MCF 10A (cell line): ENCODE measurements at regions not wholly inside any gene's neighbourhood (a gene's known extent, or its start where the extent isn't known, plus 50 kb on each side); places are given as distances from the start of the nearest gene placed in this dataset.
"Not testable (repeated sequence)": the region's sequence is repeated elsewhere in the genome, so short reads cannot be mapped to it uniquely, and the experiment has no call there.

ENCODE experiments used
- BruUV-seq: library from RNA; stranded (reverse); fragments of 400-500 nt; replicated peaks from 2 replicates; lab custom pipeline; 2021; lab: Mats Ljungman, UMichigan
- CTCF ChIA-PET: fragments of 300-600 bp; sonication (Branson Sonifier 250); formaldehyde crosslinking; extraction: SDS; loops from one replicate; lab custom pipeline; 2021; ENCODE audit warnings: antibody characterized with exemption, inconsistent platforms; lab: Yijun Ruan, JAX
- POLR2A ChIA-PET: fragments of 300-600, 350-650 bp; sonication (Branson Sonifier 250); formaldehyde crosslinking; extraction: SDS; loops from one replicate; lab custom pipeline; 2020; ENCODE audit warnings: antibody characterized with exemption, inconsistent platforms; lab: Yijun Ruan, JAX
- DNase-seq: peaks from one replicate; pipeline ENCODE4 v3.0.0-alpha.2; 2018; ENCODE audit not compliant: unreplicated experiment
- H3K27ac Mint-ChIP-seq: one replicate; pipeline ENCODE4 v1.8.0; 2022; ENCODE audit warnings: mild to moderate bottlenecking, low read depth, mixed read lengths; ENCODE audit not compliant: unreplicated experiment
- H3K27me3 Mint-ChIP-seq: one replicate; pipeline ENCODE4 v1.8.0; 2022; ENCODE audit warnings: mixed read lengths; ENCODE audit not compliant: insufficient read depth, unreplicated experiment
- H3K36me3 Mint-ChIP-seq: one replicate; pipeline ENCODE4 v1.8.0; 2022; ENCODE audit warnings: mild to moderate bottlenecking, moderate library complexity, mixed read lengths; ENCODE audit not compliant: insufficient read depth, unreplicated experiment
- H3K4me1 Mint-ChIP-seq: one replicate; pipeline ENCODE4 v1.8.0; 2022; ENCODE audit warnings: mixed read lengths; ENCODE audit not compliant: insufficient read depth, unreplicated experiment
- H3K4me3 Mint-ChIP-seq: one replicate; pipeline ENCODE4 v1.8.0; 2022; ENCODE audit warnings: mild to moderate bottlenecking, moderate library complexity, mixed read lengths; ENCODE audit not compliant: unreplicated experiment
- H3K9me3 Mint-ChIP-seq: one replicate; pipeline ENCODE4 v1.8.0; 2022; ENCODE audit warnings: mixed read lengths; ENCODE audit not compliant: unreplicated experiment
- intact Hi-C: fragments of 100-400 bp; cut with micrococcal nuclease; formaldehyde crosslinking; loops from 2 replicates; pipeline ENCODE4 v1.14.1; 2022
- TF ChIP-seq, protein P1 (sequence below): fragments of 200-600 bp; IDR thresholded peaks from one replicate; pipeline ENCODE4 v1.8.0; 2022; ENCODE audit warnings: antibody characterized with exemption, mild to moderate bottlenecking; ENCODE audit not compliant: unreplicated experiment

DNA sequence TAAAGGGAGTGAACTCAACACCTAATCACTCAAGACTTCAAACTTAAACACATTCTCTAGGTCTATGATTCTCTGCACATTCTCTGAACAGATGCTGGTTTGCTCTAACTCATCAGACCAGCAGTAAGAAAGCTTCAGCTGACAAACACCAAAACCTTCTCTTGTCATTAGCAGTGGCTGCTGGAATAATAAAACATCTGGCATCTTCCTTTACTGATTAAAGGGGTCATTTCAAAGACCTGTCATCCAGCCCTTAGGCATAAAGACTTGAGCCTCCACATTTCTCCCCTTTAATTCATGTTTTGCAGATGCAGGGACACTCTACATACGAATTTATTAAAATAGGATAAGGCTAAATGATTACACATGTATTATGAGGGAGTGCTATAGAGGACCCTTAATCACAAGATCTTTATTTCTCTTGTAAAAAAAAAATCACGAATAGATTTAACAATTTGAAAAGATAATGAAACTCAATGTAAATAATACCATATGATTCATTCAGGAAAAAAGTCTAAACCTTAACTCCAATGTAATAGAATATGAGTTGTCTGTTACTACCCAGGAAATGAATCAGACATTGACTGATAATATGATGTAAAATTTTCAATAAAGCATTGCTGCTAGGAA, 152.4 kb upstream of the GNAI1 start:
- intact Hi-C loops = no loop called here
- H3K4me1 Mint-ChIP-seq = no peaks in the 10 kb centered on the region
- TF ChIP-seq, protein P1, sequence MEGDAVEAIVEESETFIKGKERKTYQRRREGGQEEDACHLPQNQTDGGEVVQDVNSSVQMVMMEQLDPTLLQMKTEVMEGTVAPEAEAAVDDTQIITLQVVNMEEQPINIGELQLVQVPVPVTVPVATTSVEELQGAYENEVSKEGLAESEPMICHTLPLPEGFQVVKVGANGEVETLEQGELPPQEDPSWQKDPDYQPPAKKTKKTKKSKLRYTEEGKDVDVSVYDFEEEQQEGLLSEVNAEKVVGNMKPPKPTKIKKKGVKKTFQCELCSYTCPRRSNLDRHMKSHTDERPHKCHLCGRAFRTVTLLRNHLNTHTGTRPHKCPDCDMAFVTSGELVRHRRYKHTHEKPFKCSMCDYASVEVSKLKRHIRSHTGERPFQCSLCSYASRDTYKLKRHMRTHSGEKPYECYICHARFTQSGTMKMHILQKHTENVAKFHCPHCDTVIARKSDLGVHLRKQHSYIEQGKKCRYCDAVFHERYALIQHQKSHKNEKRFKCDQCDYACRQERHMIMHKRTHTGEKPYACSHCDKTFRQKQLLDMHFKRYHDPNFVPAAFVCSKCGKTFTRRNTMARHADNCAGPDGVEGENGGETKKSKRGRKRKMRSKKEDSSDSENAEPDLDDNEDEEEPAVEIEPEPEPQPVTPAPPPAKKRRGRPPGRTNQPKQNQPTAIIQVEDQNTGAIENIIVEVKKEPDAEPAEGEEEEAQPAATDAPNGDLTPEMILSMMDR = no peak
- no TSS peak for BruUV-seq
- H3K36me3 Mint-ChIP-seq = no peaks in the 10 kb centered on the region
- no peak overlapping the region for H3K27ac Mint-ChIP-seq
- peaks cover 10% of the 10 kb centered on the region for H3K27me3 Mint-ChIP-seq
- CTCF ChIA-PET = interaction anchor here (0.5 to 1.1 kb wide), 3 partner anchors 13 to 451 kb away, joined by 3 read pairs; no protein-coding TSS in a partner anchor
- POLR2A ChIA-PET = no interaction called here
- H3K4me3 Mint-ChIP-seq = no peak overlapping the region
- H3K9me3 Mint-ChIP-seq = no peaks in the 10 kb centered on the region
- no peak for DNase-seq

DNA sequence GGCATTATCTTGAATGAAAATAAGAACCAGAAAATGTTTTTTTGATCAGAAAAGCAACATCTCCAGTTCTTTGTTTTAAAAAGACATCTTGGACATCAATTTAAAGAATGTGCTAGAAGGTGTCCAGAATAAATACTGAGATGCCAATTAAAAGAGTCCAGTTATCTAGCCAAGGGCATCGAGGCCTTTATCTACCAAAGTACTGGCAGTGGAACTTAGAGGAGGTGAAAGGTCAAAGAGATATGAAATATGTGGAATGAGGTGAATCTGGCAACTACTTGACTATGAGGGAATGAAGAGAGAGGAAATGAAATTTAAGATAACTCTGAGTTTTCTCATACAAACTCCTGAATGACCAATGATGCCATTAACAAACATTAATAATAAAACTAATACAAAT, 154.3 kb upstream of the GNAI1 start:
- H3K4me3 Mint-ChIP-seq = no peak overlapping the region
- H3K27me3 Mint-ChIP-seq = peaks cover 4% of the 10 kb centered on the region
- POLR2A ChIA-PET = no interaction called here
- no peaks in the 10 kb centered on the region for H3K36me3 Mint-ChIP-seq
- intact Hi-C loops = no loop called here
- no peaks in the 10 kb centered on the region for H3K4me1 Mint-ChIP-seq
- H3K27ac Mint-ChIP-seq = no peak overlapping the region
- no TSS peak for BruUV-seq
- no peak for DNase-seq
- CTCF ChIA-PET = interaction anchor here (0.6 kb wide), 1 partner anchor 919 kb away, joined by 4 read pairs; no protein-coding TSS in a partner anchor
- no peaks in the 10 kb centered on the region for H3K9me3 Mint-ChIP-seq
- TF ChIP-seq, protein P1 = no peak

DNA sequence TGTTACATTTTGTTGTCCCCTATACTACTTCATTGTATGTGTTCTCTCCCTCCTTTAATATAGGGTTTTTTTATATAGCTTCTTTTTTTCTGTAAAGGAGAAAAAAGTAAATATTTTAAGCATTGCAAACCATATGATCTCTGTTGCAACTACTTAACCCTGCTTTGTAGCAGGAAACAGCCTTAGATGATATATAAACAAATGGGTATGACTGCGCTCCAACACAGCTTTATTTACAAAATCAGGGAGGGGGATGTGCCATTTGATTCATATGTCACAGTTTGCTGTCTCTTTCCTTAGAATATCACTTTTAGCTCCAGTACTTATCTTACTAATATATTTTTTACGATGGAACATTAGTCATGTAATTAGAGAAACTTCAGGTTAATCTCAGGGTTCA, 155.2 kb upstream of the GNAI1 start:
- ChIA-PET POLR2A (no interaction called here), CTCF (interaction anchor here (0.6 to 0.8 kb wide), 2 partner anchors 40 to 918 kb away, joined by 3 to 4 read pairs; no protein-coding TSS in a partner anchor)
- H3K4me3 Mint-ChIP-seq = no peak overlapping the region
- TF ChIP-seq, protein P1 = no peak
- no peaks in the 10 kb centered on the region for H3K4me1 Mint-ChIP-seq
- no peaks in the 10 kb centered on the region for H3K36me3 Mint-ChIP-seq
- H3K27me3 Mint-ChIP-seq = peaks cover 8% of the 10 kb centered on the region
- no peaks in the 10 kb centered on the region for H3K9me3 Mint-ChIP-seq
- no peak overlapping the region for H3K27ac Mint-ChIP-seq
- intact Hi-C loops = no loop called here
- no peak for DNase-seq
- BruUV-seq = no TSS peak

DNA sequence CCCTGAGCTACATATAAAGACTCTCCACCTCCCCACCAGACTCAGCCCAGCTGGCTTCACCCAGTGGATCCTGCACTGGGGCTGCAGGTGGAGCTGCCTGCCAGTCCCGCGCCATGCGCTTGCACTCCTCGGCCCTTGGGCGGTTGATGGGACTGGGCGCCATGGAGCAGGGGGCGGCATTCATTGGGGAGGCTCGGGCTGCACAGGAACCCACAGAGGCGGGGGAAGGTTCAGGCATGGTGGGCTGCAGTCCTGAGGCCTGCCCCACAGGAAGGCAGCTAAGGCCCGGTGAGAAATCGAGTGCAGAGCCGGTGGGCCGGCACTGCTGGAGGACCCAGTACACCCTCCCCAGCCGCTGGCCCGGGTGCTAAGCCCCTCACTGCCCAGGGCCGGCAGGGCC, 157.2 kb upstream of the GNAI1 start:
- Mint-ChIP-seq H3K4me1 (no peaks in the 10 kb centered on the region), H3K4me3 (no peak overlapping the region), H3K9me3 (no peaks in the 10 kb centered on the region), H3K27ac (no peak overlapping the region), H3K27me3 (peaks cover 23% of the 10 kb centered on the region), H3K36me3 (no peaks in the 10 kb centered on the region)
- no TSS peak for BruUV-seq
- intact Hi-C loops = no loop called here
- CTCF ChIA-PET = interaction anchor here (0.8 kb wide), 1 partner anchor 12 kb away, joined by 3 read pairs; no protein-coding TSS in a partner anchor
- TF ChIP-seq, protein P1 = no peak
- DNase-seq = no peak
- POLR2A ChIA-PET = no interaction called here

DNA sequence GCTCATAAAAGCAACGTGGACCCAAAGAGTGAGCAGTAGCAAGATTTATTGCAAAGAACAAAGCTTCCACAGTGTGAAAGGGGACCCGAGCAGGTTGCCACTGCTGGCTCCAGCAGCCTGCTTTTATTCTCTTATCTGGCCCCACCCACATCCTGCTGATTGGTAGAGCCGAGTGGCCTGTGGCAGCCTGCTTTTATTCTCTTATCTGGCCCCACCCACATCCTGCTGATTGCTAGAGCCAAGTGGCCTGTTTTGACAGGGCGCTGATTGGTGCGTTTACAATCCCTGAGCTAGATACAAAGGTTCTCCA, 158.0 kb upstream of the GNAI1 start:
- DNase-seq, H3K9me3 Mint-ChIP-seq, H3K36me3 Mint-ChIP-seq, BruUV-seq, intact Hi-C loops, H3K4me1 Mint-ChIP-seq, H3K4me3 Mint-ChIP-seq, POLR2A ChIA-PET, H3K27ac Mint-ChIP-seq: not testable (repeated sequence)
- CTCF ChIA-PET = interaction anchor here (0.7 kb wide), 1 partner anchor 75 kb away, joined by 3 read pairs; no protein-coding TSS in a partner anchor
- H3K27me3 Mint-ChIP-seq = peaks cover 29% of the 10 kb centered on the region

DNA sequence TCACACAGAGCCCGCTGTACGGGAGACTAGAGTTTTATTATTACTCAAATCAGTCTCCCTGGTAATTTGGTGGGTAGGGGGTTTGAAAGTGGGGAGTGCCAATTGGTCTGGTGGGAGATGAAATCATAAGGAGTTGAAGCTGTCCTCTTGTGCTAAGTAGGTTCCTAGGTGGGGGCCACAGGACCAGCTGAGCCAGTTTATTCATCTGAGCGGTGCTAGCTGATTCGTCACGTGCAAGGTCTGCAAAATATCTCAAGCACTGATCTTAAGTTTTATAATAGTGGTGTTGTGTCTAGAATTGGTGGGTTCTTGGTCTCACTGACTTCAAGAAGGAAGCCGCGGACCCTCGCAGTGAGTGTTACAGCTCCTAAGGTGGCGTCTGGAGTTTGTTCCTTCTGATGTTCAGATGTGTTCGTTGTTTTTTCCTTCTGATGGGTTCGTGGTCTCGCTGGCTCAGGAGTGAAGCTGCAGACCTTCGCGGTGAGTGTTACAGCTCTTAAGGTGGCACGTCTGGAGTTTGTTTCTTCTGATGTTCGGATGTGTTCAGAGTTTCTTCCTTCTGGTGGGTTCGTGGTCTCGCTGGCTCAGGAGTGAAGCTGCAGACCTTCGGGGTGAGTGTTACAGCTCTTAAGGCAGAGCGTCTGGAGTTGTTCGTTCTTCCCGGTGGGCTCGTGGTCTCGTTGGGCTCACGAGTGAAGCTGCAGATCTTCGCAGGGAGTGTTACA, 158.5 kb upstream of the GNAI1 start:
- POLR2A ChIA-PET, intact Hi-C loops, DNase-seq, BruUV-seq, H3K4me1 Mint-ChIP-seq, H3K9me3 Mint-ChIP-seq, H3K36me3 Mint-ChIP-seq, H3K4me3 Mint-ChIP-seq, H3K27ac Mint-ChIP-seq: not testable (repeated sequence)
- H3K27me3 Mint-ChIP-seq = peaks cover 31% of the 10 kb centered on the region
- CTCF ChIA-PET = interaction anchor here (0.7 kb wide), 2 partner anchors 25 to 75 kb away, joined by 3 read pairs; no protein-coding TSS in a partner anchor
